Vagina (tissue), 2 donors: ENCODE measurements at regions not wholly inside any gene's neighbourhood (a gene's known extent, or its start where the extent isn't known, plus 50 kb on each side); places are given as distances from the start of the nearest gene placed in this dataset.
"Not testable (repeated sequence)": the region's sequence is repeated elsewhere in the genome, so short reads cannot be mapped to it uniquely, and the experiment has no call there.

ENCODE experiments used
- CTCF ChIP-seq, 3 experiments: fragments of 450-650 bp in 2 of 3; fragments of 200-600 bp in 1 of 3; sonication (generic) in 1 of 3; IDR thresholded peaks; one replicate each; pipeline ENCODE4 v1.5.1; 2017 to 2019; ENCODE audit warnings: antibody characterized with exemption in 3 of 3, mild to moderate bottlenecking in 2 of 3, moderate library complexity in 2 of 3
- POLR2AphosphoS5 ChIP-seq, 2 donors: sonication (generic); formaldehyde crosslinking; IDR thresholded peaks; one replicate each; pipeline ENCODE4 v1.9.0; 2017; ENCODE audit warnings: antibody characterized with exemption in 2 of 2, mild to moderate bottlenecking in 2 of 2, low read depth in 1 of 2; ENCODE audit not compliant: insufficient read depth in 1 of 2

- TF ChIP-seq CTCF (IDR thresholded peaks at IDR 0.05); POLR2AphosphoS5 (IDR thresholded peaks at IDR 0.05; ENCODE audit: insufficient read depth in 1 of 2, low read depth in 1 of 2): not testable (repeated sequence)
These were observed 96.8 kb upstream of the GALNT15 start for GRCh38 chr3:16077681-16078080.
